HEK293 (cell line): ENCODE measurements at regions not wholly inside any gene's neighbourhood (a gene's known extent, or its start where the extent isn't known, plus 50 kb on each side); places are given as distances from the start of the nearest gene placed in this dataset.

ENCODE experiments used
- KLF9 ChIP-seq: fragments of 450-650 bp; formaldehyde crosslinking; IDR thresholded peaks from 2 replicates; pipeline ENCODE4 v1.5.1; 2016; ENCODE audit warnings: missing biosample characterization, missing genetic modification characterization, low read depth
- PRDM1 ChIP-seq: fragments of 450-650 bp; formaldehyde crosslinking; IDR thresholded peaks from 2 replicates; pipeline ENCODE4; 2016; ENCODE audit warnings: missing biosample characterization, missing genetic modification characterization
- ZBTB10 ChIP-seq: fragments of 450-650 bp; formaldehyde crosslinking; IDR thresholded peaks from 2 replicates; pipeline ENCODE4 v1.5.1; 2016; ENCODE audit warnings: missing biosample characterization, missing genetic modification characterization
- ZBTB49 ChIP-seq: fragments of 450-650 bp; formaldehyde crosslinking; IDR thresholded peaks from 2 replicates; pipeline ENCODE4 v1.5.1; 2016; ENCODE audit warnings: missing biosample characterization, missing genetic modification characterization, low read depth
- ZNF146 ChIP-seq: fragments of 450-650 bp; formaldehyde crosslinking; IDR thresholded peaks from 2 replicates; pipeline ENCODE4 v1.5.1; 2016; ENCODE audit warnings: missing biosample characterization, missing genetic modification characterization

DNA sequence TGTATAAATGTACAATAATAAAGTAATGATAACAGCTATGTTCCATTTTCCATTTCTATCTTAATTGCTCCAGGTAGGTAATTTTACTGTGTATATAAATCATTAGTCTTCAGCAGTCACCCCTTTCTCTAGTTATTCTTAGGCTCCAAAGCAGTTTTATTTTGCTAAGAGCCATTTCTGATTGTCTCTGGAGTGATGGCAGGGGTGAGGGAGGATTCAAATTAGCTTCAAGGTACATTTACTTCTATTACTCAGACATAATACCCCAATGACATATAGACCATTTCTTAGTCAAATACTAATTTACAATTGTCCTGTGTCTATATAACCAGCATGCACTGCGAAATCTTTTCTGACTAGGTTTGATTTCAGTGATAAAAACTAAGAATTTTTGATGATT is 663.4 kb upstream of the PRMT6 start:
- TF ChIP-seq ZBTB49 (tag by site-specific recombination) (no peak), ZBTB10 (tag by site-specific recombination) (no peak), PRDM1 (tag by site-specific recombination) (no peak), KLF9 (tag by site-specific recombination) (no peak), ZNF146 (no peak)
